ENCODE measurements at regions not wholly inside any gene's neighbourhood (a gene's known extent, or its start where the extent isn't known, plus 50 kb on each side); places are given as distances from the start of the nearest gene placed in this dataset.
A peak's percentile ranks its signal among the peaks of the same experiment; 100 is the strongest.

- Histone ChIP-seq H3K36me3 (replicated peaks in 1 of 2; ENCODE audit: control insufficient read depth in 1 of 2, insufficient read depth in 2 of 2, low read length in 1 of 2) (no peaks in the 10 kb centered on the region), H3K9me3 (no peaks in the 10 kb centered on the region), H4K20me1 (ENCODE audit: insufficient read depth) (no peaks in the 10 kb centered on the region), H3K27ac (ENCODE audit: low read depth in 2 of 2, low read length in 1 of 2) (no peak overlapping the region), H3K9me2 (no peaks in the 10 kb centered on the region), H3F3A (replicated peaks; ENCODE audit: insufficient read depth) (no peaks in the 10 kb centered on the region), H2AFZ (ENCODE audit: low read depth) (no peak overlapping the region), H3K4me3 (ENCODE audit: low read depth in 2 of 2, low read length in 1 of 2) (no peak overlapping the region), H3K79me2 (ENCODE audit: insufficient read depth) (no peaks in the 10 kb centered on the region), H3K4me2 (no peak overlapping the region), H3K9ac (no peak overlapping the region), H3K4me1 (ENCODE audit: control insufficient read depth in 1 of 2, insufficient read depth in 2 of 2, low read depth in 1 of 2, low read length in 1 of 2) (peaks cover 0 to 6% of the 10 kb centered on the region in 2 experiments; a peak in 2 of 4 replicates), H3K27me3 (ENCODE audit: insufficient read depth) (no peaks in the 10 kb centered on the region)
- POLR2A ChIA-PET = no interaction called here
- DNase-seq = no peak
- no peak for TF ChIP-seq JUND (IDR thresholded peaks at IDR 0.05)
- TF ChIP-seq GATA2 (CRISPR knock-in tag; IDR thresholded peaks at IDR 0.05) = no peak
- TF ChIP-seq TCF12 (IDR thresholded peaks at IDR 0.05) = 0 out of 2 replicates have a peak, but pooled peaks have one; percentile 10
- WGBS (ENCODE audit: low lambda C conversion rate) = 57% methylated on average over 5 of the region's 5 CpGs
- CTCF ChIA-PET = no interaction called here
These were observed 56.7 kb upstream of the MED4 start for GRCh38 chr13:48151363-48152161.

- H3K27me3 ChIP-seq (ENCODE audit: insufficient read depth) = no peaks in the 10 kb centered on the region
- no peaks in the 10 kb centered on the region for H3K36me3 ChIP-seq (replicated peaks in 1 of 2; ENCODE audit: control insufficient read depth in 1 of 2, insufficient read depth in 2 of 2, low read length in 1 of 2)
- 70% methylated on average over 6 of the region's 6 CpGs for WGBS (ENCODE audit: low lambda C conversion rate)
- no peaks in the 10 kb centered on the region for H4K20me1 ChIP-seq (ENCODE audit: insufficient read depth)
- no peak for DNase-seq
- no peak overlapping the region for H3K4me3 ChIP-seq (ENCODE audit: low read depth in 2 of 2, low read length in 1 of 2)
- no peak overlapping the region for H3K27ac ChIP-seq (ENCODE audit: low read depth in 2 of 2, low read length in 1 of 2)
- no peak overlapping the region for H2AFZ ChIP-seq (ENCODE audit: low read depth)
- no peak for TF ChIP-seq RCOR1 (IDR thresholded peaks at IDR 0.05; ENCODE audit: low read length)
- TF ChIP-seq, protein P1, sequence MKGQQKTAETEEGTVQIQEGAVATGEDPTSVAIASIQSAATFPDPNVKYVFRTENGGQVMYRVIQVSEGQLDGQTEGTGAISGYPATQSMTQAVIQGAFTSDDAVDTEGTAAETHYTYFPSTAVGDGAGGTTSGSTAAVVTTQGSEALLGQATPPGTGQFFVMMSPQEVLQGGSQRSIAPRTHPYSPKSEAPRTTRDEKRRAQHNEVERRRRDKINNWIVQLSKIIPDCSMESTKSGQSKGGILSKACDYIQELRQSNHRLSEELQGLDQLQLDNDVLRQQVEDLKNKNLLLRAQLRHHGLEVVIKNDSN (IDR thresholded peaks at IDR 0.05; ENCODE audit: borderline replicate concordance, low read depth) = no peak
- TF ChIP-seq ELF1 (IDR thresholded peaks at IDR 0.05) = no peak
- no peak for TF ChIP-seq MAX (IDR thresholded peaks at IDR 0.05; ENCODE audit: low read depth)
- TF ChIP-seq FOXM1 (IDR thresholded peaks at IDR 0.05; ENCODE audit: low read depth) = no peak
- no peak for TF ChIP-seq TEAD4 (IDR thresholded peaks at IDR 0.05; ENCODE audit: borderline replicate concordance, insufficient read depth)
- no peak for TF ChIP-seq JUND (IDR thresholded peaks at IDR 0.05)
- no peak for TF ChIP-seq NRF1 (IDR thresholded peaks at IDR 0.05; ENCODE audit: low read depth, low read length)
- TF ChIP-seq, protein P2, sequence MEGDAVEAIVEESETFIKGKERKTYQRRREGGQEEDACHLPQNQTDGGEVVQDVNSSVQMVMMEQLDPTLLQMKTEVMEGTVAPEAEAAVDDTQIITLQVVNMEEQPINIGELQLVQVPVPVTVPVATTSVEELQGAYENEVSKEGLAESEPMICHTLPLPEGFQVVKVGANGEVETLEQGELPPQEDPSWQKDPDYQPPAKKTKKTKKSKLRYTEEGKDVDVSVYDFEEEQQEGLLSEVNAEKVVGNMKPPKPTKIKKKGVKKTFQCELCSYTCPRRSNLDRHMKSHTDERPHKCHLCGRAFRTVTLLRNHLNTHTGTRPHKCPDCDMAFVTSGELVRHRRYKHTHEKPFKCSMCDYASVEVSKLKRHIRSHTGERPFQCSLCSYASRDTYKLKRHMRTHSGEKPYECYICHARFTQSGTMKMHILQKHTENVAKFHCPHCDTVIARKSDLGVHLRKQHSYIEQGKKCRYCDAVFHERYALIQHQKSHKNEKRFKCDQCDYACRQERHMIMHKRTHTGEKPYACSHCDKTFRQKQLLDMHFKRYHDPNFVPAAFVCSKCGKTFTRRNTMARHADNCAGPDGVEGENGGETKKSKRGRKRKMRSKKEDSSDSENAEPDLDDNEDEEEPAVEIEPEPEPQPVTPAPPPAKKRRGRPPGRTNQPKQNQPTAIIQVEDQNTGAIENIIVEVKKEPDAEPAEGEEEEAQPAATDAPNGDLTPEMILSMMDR (IDR thresholded peaks at IDR 0.05) = no peak
- no peak for TF ChIP-seq GABPA (IDR thresholded peaks at IDR 0.05; ENCODE audit: low read depth)
- no peak for TF ChIP-seq CHD2 (IDR thresholded peaks at IDR 0.05; ENCODE audit: low read length, partially characterized antibody)
- TF ChIP-seq FOXJ3 (CRISPR knock-in tag; IDR thresholded peaks at IDR 0.05) = no peak
- TF ChIP-seq FOSL2 (IDR thresholded peaks at IDR 0.05; ENCODE audit: borderline replicate concordance, low read depth) = no peak
- TF ChIP-seq YY1 (IDR thresholded peaks at IDR 0.05; ENCODE audit: low read depth) = no peak
- TF ChIP-seq RXRA (IDR thresholded peaks at IDR 0.05; ENCODE audit: borderline replicate concordance, low read depth) = no peak
- TF ChIP-seq MXI1 (IDR thresholded peaks at IDR 0.05; ENCODE audit: low read depth, low read length) = no peak
- no peak for TF ChIP-seq TCF12 (IDR thresholded peaks at IDR 0.05)
- no peaks in the 10 kb centered on the region for H3K9me2 ChIP-seq
- no peaks in the 10 kb centered on the region for H3K79me2 ChIP-seq (ENCODE audit: insufficient read depth)
- POLR2A ChIA-PET = no interaction called here
- no peak overlapping the region for H3K4me2 ChIP-seq
- no peak overlapping the region for H3K9ac ChIP-seq
- H3K4me1 ChIP-seq (ENCODE audit: control insufficient read depth in 1 of 2, insufficient read depth in 2 of 2, low read depth in 1 of 2, low read length in 1 of 2) = no peaks in the 10 kb centered on the region; a peak in 1 of 4 replicates
- CTCF ChIA-PET = no interaction called here
- no peaks in the 10 kb centered on the region for H3K9me3 ChIP-seq
- H3F3A ChIP-seq (replicated peaks; ENCODE audit: insufficient read depth) = no peaks in the 10 kb centered on the region
These were observed 53.5 kb upstream of the MED4 start for GRCh38 chr13:48148454-48148853.
